AG09309 (cell line): ENCODE measurements at regions not wholly inside any gene's neighbourhood (a gene's known extent, or its start where the extent isn't known, plus 50 kb on each side); places are given as distances from the start of the nearest gene placed in this dataset.

ENCODE experiments used
- DNase-seq: peaks from one replicate; pipeline ENCODE4 v3.0.0-alpha.2; 2010; ENCODE audit warnings: low read depth
- H3K4me3 ChIP-seq: 2 replicates; pipeline ENCODE4 v1.5.1; 2011; ENCODE audit warnings: mild to moderate bottlenecking, low read depth, low read length, moderate library complexity; ENCODE audit not compliant: control insufficient read depth
- TF ChIP-seq, protein P1 (sequence below): IDR thresholded peaks from 2 replicates; pipeline ENCODE4 v1.5.1; 2011; ENCODE audit warnings: mild to moderate bottlenecking, low read depth, low read length, inconsistent platforms; ENCODE audit not compliant: insufficient read depth, control insufficient read depth; ENCODE audit errors: missing control alignments

DNA sequence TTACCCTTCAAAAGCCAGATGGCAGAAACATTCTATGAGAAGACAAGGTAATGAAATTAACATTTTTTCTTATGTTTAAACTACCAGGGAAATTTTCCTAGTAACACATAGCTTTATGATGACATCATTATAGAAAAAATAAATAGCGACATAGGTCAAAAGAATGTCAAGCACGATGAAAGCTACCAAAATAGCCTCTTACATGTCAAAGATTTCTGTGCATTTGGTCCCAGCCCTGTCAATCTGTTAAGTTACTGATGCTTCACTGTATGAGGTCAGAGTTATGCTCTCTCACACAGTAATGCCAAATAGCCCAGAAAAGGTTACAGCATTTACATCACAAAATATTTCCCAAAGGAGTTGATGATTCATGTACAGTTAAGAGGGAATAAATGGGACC is 199.8 kb upstream of the DEFB112 start:
- no peak for DNase-seq
- no peak overlapping the region for H3K4me3 ChIP-seq

GRCh38 chr6:50257322-50257721 is 207.6 kb upstream of the DEFB112 start:
- H3K4me3 ChIP-seq = no peak overlapping the region
- no peak for DNase-seq
- TF ChIP-seq, protein P1, sequence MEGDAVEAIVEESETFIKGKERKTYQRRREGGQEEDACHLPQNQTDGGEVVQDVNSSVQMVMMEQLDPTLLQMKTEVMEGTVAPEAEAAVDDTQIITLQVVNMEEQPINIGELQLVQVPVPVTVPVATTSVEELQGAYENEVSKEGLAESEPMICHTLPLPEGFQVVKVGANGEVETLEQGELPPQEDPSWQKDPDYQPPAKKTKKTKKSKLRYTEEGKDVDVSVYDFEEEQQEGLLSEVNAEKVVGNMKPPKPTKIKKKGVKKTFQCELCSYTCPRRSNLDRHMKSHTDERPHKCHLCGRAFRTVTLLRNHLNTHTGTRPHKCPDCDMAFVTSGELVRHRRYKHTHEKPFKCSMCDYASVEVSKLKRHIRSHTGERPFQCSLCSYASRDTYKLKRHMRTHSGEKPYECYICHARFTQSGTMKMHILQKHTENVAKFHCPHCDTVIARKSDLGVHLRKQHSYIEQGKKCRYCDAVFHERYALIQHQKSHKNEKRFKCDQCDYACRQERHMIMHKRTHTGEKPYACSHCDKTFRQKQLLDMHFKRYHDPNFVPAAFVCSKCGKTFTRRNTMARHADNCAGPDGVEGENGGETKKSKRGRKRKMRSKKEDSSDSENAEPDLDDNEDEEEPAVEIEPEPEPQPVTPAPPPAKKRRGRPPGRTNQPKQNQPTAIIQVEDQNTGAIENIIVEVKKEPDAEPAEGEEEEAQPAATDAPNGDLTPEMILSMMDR = no peak

More for the DNA sequence above, 199.8 kb upstream of the DEFB112 start:
- TF ChIP-seq, protein P1 = no peak

DNA sequence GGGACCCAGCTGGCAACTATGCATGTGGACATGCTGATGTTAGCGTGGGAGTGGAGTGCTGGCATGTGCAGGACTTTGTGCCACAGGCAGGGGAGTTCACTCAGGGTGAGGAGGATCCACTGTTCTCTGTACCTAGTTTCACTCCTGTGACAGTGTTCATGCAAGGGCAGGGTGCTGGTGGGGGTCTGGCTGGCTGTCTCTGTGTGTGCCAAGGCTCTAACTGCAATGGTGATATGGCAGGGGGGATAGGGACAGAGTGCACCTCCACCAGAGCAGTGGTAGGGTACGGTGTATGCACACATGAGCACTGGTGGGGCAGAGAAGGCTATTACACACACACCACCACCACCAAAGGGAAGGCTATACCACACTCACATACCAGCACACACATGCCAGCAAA is 210.2 kb upstream of the DEFB112 start:
- DNase-seq = no peak
- H3K4me3 ChIP-seq = no peak overlapping the region
- TF ChIP-seq, protein P1 = no peak

GRCh38 chr6:50264995-50265571 is 215.4 kb upstream of the DEFB112 start:
- no peak overlapping the region for H3K4me3 ChIP-seq
- TF ChIP-seq, protein P1 = no peak
- no peak for DNase-seq

DNA sequence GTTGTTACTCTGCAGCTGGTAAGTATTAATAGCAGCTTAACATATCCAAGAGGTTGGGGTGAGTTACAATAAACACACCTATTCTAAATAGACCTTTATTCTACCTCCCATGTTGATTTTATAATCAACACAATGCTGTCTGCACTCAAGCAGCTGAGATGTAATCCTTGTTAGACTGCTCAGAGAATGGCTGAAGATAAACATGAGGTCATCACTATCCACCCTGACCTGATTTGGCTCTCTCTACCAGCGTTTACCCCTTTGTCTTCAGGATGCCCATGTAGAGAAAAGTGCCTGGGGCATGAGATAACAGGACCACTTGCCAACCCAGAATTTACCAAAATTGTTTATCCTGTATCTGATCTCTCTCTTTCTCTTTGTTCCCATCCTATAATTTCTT is 220.7 kb upstream of the DEFB112 start:
- no peak overlapping the region for H3K4me3 ChIP-seq
- TF ChIP-seq, protein P1 = no peak
- DNase-seq = no peak

GRCh38 chr6:50271266-50271665 is 221.5 kb upstream of the DEFB112 start:
- no peak for DNase-seq

More at GRCh38 chr6:50271266-50271665, 221.5 kb upstream of the DEFB112 start:
- no peak overlapping the region for H3K4me3 ChIP-seq
- TF ChIP-seq, protein P1 = no peak
